ENCODE measurements at regions not wholly inside any gene's neighbourhood (a gene's known extent, or its start where the extent isn't known, plus 50 kb on each side); places are given as distances from the start of the nearest gene placed in this dataset.

DNA sequence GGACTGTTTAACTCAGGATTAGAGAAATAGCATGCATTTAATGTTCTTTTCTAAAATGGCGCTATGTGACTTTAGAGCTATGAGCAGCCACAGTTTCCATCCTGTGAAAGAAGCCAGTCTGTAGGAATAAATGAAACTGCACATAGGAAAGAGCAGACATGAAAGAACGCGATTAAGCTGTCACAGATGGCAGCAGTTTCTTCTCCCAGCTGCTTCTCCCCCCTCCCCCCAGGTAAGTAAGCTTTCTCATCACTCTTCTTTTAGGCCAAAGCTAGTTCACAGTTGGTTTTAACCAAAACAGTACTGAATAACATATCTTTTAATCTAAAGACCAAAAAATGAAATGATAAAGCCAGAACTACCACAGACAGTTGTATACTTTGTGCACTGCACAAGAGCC lies 266.4 kb downstream of the KCNA4 start:
- Mint-ChIP-seq H3K27ac (ENCODE audit: unreplicated experiment) (no peak overlapping the region), H3K4me1 (ENCODE audit: low read depth, unreplicated experiment) (peaks cover 7% of the 10 kb centered on the region), H3K4me3 (ENCODE audit: unreplicated experiment) (no peak overlapping the region), H3K36me3 (ENCODE audit: unreplicated experiment) (no peaks in the 10 kb centered on the region), H3K27me3 (ENCODE audit: unreplicated experiment) (peaks cover 2% of the 10 kb centered on the region), H3K9me3 (ENCODE audit: unreplicated experiment) (peaks cover 2% of the 10 kb centered on the region)
- no peak for TF ChIP-seq CTCF (IDR thresholded peaks at IDR 0.05; ENCODE audit: partially characterized antibody, unreplicated experiment)
- no peak for DNase-seq

DNA sequence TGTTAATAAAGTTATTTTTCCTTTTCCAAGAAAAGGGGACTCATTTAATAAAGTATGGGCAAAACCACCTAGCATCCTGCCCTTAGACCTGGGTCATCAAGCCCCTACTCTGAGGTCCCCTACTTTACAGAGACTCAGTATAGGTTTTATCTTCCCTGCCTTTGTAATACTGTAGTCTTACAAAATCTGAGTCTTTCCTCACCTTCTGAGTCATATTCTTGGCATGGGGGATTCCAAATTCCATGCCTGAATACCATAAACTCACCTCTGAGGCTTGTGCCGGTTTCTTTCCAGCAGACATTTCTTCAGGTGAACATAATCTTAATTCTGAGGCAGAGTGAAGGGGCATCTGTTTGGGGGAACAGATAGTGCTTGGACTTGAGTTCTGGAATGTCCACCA lies 282.5 kb downstream of the KCNA4 start:
- Mint-ChIP-seq H3K4me3 (ENCODE audit: unreplicated experiment) (no peak overlapping the region), H3K36me3 (ENCODE audit: unreplicated experiment) (no peaks in the 10 kb centered on the region), H3K4me1 (ENCODE audit: low read depth, unreplicated experiment) (no peaks in the 10 kb centered on the region), H3K27me3 (ENCODE audit: unreplicated experiment) (no peaks in the 10 kb centered on the region), H3K9me3 (ENCODE audit: unreplicated experiment) (peaks cover 2% of the 10 kb centered on the region), H3K27ac (ENCODE audit: unreplicated experiment) (no peak overlapping the region)
- no peak for DNase-seq
- TF ChIP-seq CTCF (IDR thresholded peaks at IDR 0.05; ENCODE audit: partially characterized antibody, unreplicated experiment), result no peak

DNA sequence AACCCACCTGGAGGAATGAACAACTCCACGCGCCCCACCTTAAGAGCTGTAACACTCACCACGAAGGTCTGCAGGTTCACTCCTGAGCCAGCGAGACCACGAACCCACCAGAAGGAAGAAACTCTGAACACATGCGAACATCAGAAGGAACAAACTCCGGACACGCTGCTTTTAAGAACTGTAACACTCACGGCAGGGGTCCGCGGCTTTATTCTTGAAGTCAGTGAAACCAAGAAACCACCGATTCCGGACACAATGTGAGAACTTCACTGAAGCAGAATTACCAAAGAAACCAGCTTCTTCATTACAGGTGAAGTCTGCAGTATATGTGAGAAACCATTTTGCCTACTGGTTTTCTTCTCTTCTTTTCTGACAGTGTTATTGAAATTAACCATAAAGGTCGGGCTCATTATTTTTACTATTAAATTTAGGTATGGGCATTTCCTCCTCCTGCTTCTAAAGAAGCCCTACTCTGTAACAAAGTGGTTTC lies 303.0 kb downstream of the KCNA4 start:
- Mint-ChIP-seq H3K27ac (ENCODE audit: unreplicated experiment) (no peak overlapping the region), H3K9me3 (ENCODE audit: unreplicated experiment) (no peaks in the 10 kb centered on the region), H3K36me3 (ENCODE audit: unreplicated experiment) (no peaks in the 10 kb centered on the region), H3K27me3 (ENCODE audit: unreplicated experiment) (no peaks in the 10 kb centered on the region), H3K4me3 (ENCODE audit: unreplicated experiment) (no peak overlapping the region), H3K4me1 (ENCODE audit: low read depth, unreplicated experiment) (no peaks in the 10 kb centered on the region)
- no peak for TF ChIP-seq CTCF (IDR thresholded peaks at IDR 0.05; ENCODE audit: partially characterized antibody, unreplicated experiment)
- no peak for DNase-seq

GRCh38 chr11:29712616-29713015 lies 304.2 kb downstream of the KCNA4 start:
- Mint-ChIP-seq H3K9me3 (ENCODE audit: unreplicated experiment) (no peaks in the 10 kb centered on the region), H3K4me1 (ENCODE audit: low read depth, unreplicated experiment) (no peaks in the 10 kb centered on the region), H3K27me3 (ENCODE audit: unreplicated experiment) (no peaks in the 10 kb centered on the region), H3K27ac (ENCODE audit: unreplicated experiment) (no peak overlapping the region), H3K4me3 (ENCODE audit: unreplicated experiment) (no peak overlapping the region), H3K36me3 (ENCODE audit: unreplicated experiment) (no peaks in the 10 kb centered on the region)
- TF ChIP-seq CTCF (IDR thresholded peaks at IDR 0.05; ENCODE audit: partially characterized antibody, unreplicated experiment), result no peak
- DNase-seq, result no peak

- no peaks in the 10 kb centered on the region for H3K9me3 Mint-ChIP-seq (ENCODE audit: unreplicated experiment)
- no peak for DNase-seq
- no peak overlapping the region for H3K4me3 Mint-ChIP-seq (ENCODE audit: unreplicated experiment)
- no peaks in the 10 kb centered on the region for H3K27me3 Mint-ChIP-seq (ENCODE audit: unreplicated experiment)
- no peak overlapping the region for H3K27ac Mint-ChIP-seq (ENCODE audit: unreplicated experiment)
- H3K4me1 Mint-ChIP-seq (ENCODE audit: low read depth, unreplicated experiment), result no peaks in the 10 kb centered on the region
- no peaks in the 10 kb centered on the region for H3K36me3 Mint-ChIP-seq (ENCODE audit: unreplicated experiment)
- TF ChIP-seq CTCF (IDR thresholded peaks at IDR 0.05; ENCODE audit: partially characterized antibody, unreplicated experiment), result no peak
Observed at GRCh38 chr11:29707924-29708323, 308.9 kb downstream of the KCNA4 start.

Measured in glutamatergic neuron (in vitro differentiated cells).